ENCODE measurements at regions not wholly inside any gene's neighbourhood (a gene's known extent, or its start where the extent isn't known, plus 50 kb on each side); places are given as distances from the start of the nearest gene placed in this dataset.

GRCh38 chr11:64472593-64473455 is 82.9 kb upstream of the SLC22A11 start:
- ATAC-seq (no peak), FAIRE-seq (no peak), DNase-seq (ENCODE audit: low read depth, low spot score) (no peak)
- no peak overlapping the region for H3K27ac ChIP-seq (ENCODE audit: control insufficient read depth, insufficient read depth)
- no peaks in the 10 kb centered on the region for H3K79me2 ChIP-seq (ENCODE audit: control insufficient read depth, insufficient read depth, low read length)
- H2AFZ ChIP-seq (ENCODE audit: control insufficient read depth, low read depth, low read length) = no peak overlapping the region
- no peak for TF ChIP-seq SIX5 (IDR thresholded peaks at IDR 0.05; ENCODE audit: low read depth, low read length, severe bottlenecking)
- TF ChIP-seq CBX5 (IDR thresholded peaks at IDR 0.05; ENCODE audit: low read depth) = no peak
- TF ChIP-seq ZNF207 (IDR thresholded peaks at IDR 0.05; ENCODE audit: borderline replicate concordance) = no peak
- no peak for TF ChIP-seq IRF4 (IDR thresholded peaks at IDR 0.05; ENCODE audit: low read depth, low read length)
- TF ChIP-seq CBX3 (IDR thresholded peaks at IDR 0.05; ENCODE audit: borderline replicate concordance, low read depth) = no peak
- TF ChIP-seq NRF1 (conservative IDR thresholded peaks at IDR 0.05; ENCODE audit: low read depth, low read length) = no peak
- no peak for TF ChIP-seq RAD21 (IDR thresholded peaks at IDR 0.05; ENCODE audit: insufficient read depth, low read depth, low read length)
- TF ChIP-seq POLR2A (IDR thresholded peaks at IDR 0.05; ENCODE audit: low read depth, low read length) = no peak
- no peak for TF ChIP-seq CHD2 (IDR thresholded peaks at IDR 0.05; ENCODE audit: borderline replicate concordance, low read depth, low read length)
- no peak for TF ChIP-seq BHLHE40 (IDR thresholded peaks at IDR 0.05; ENCODE audit: borderline replicate concordance in 1 of 2, low read depth in 2 of 2, low read length in 1 of 2)
- TF ChIP-seq BMI1 (IDR thresholded peaks at IDR 0.05; ENCODE audit: borderline replicate concordance) = no peak
- TF ChIP-seq PRDM15 (CRISPR knock-in tag; IDR thresholded peaks at IDR 0.05) = no peak
- no peak for TF ChIP-seq CREM (IDR thresholded peaks at IDR 0.05; ENCODE audit: low read depth)
- no peak for TF ChIP-seq E4F1 (IDR thresholded peaks at IDR 0.05; ENCODE audit: borderline replicate concordance, partially characterized antibody)
- no peak for TF ChIP-seq IRF3 (IDR thresholded peaks at IDR 0.05)
- H3K36me3 ChIP-seq (ENCODE audit: control insufficient read depth in 2 of 2, insufficient read depth in 2 of 2, low read length in 1 of 2) = no peaks in the 10 kb centered on the region
- RAD21 ChIA-PET (ENCODE audit: unreplicated experiment) = no interaction called here
- in situ Hi-C loops (cut with MboI) = no loop called here
- H3K4me1 ChIP-seq (ENCODE audit: control insufficient read depth, insufficient read depth, low read length) = no peaks in the 10 kb centered on the region
- SMC1A ChIA-PET (ENCODE audit: uncharacterized antibody, unreplicated experiment) = no interaction called here
- H3K9me3 ChIP-seq (replicated peaks; ENCODE audit: control insufficient read depth, insufficient read depth, low read length) = no peaks in the 10 kb centered on the region
- H3K27me3 ChIP-seq (replicated peaks in 1 of 2; ENCODE audit: control insufficient read depth in 2 of 2, insufficient read depth in 2 of 2, low read length in 1 of 2) = peaks cover 0 to 2% of the 10 kb centered on the region in 2 experiments; a peak in 3 of 4 replicates
- no peak overlapping the region for H3K9ac ChIP-seq (ENCODE audit: control insufficient read depth, insufficient read depth, low read length)
- POLR2A ChIA-PET = no interaction called here
- BruUV-seq (replicated peaks) = no TSS peak
- H3K4me3 ChIP-seq = no peak overlapping the region
- CTCF ChIA-PET = no interaction called here
- no peaks in the 10 kb centered on the region for H4K20me1 ChIP-seq (ENCODE audit: control insufficient read depth, insufficient read depth)
- 33% methylated on average over 10 of the region's 10 CpGs for WGBS (ENCODE audit: insufficient coverage, insufficient replicate concordance, low lambda C conversion rate, missing lambda C conversion rate)
- H3K4me2 ChIP-seq (ENCODE audit: control insufficient read depth, insufficient read depth) = no peak overlapping the region
- intact Hi-C loops (cut with micrococcal nuclease; ENCODE audit: unreplicated experiment) = no loop called here

Measured in GM12878 (cell line).